Smooth muscle cell of the brain vasculature (primary cell): ENCODE measurements at regions not wholly inside any gene's neighbourhood (a gene's known extent, or its start where the extent isn't known, plus 50 kb on each side); places are given as distances from the start of the nearest gene placed in this dataset.

Experiments used
- DNase-seq: peaks from one replicate; pipeline ENCODE4 v3.0.0-alpha.2; 2012; ENCODE audit warnings: low read depth, low spot score

DNA sequence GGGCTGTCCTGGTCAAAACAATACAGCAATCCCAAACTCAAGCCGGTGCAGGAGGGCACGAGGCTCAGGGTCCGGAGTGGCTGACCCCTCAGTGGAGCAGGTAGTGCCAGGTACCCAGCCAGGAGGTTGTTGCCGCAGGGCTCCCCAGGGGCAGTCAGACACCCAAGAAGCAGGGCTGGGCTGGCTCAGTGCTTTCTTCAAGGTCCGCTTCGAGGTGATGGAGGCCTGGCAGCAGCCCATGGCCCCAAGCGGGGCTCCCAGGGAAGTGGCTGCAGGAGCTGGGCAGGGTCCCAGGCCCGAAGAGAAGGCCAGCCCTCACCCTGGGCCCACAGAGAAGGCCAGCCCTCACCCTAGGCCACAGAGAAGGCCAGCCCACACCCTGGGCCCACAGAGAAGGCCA, 55.3 kb upstream of the COPS8 start:
- no peak for DNase-seq

GRCh38 chr2:237033536-237034060, 52.1 kb upstream of the COPS8 start:
- no peak for DNase-seq

DNA sequence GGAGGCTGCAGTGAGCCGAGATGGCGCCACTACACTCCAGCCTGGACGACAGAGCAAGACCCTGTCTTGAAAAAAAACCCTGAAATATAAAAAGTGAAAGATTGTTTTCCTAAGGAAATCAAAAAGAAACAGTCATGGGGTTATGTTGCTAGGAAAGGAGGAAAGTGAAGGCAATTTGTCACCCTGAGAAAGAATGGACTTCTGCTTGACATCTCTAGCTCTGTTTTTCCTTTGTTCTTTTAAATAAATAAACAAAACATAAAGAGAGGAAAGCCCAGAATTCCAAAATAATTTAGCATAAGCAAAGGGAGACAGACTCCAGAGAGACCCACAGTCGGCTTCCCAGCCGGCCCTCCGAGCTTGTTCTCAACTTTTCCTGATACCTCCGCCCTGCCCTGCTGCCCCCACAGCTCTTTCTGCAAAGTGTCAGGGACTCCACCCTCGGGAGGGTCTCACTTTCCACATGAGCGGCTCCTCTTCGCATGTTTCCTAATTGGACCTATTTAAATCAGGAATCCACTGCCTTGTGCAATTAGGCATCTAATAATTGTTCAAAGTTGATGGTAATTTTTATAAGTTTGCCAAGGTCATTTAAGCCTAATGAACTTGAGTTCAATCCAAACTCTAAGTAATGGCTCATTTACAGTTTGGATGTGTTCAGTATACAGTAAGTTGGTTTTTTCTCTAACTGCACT, 49.8 kb upstream of the COPS8 start:
- DNase-seq, result no peak
